ENCODE measurements at regions not wholly inside any gene's neighbourhood (a gene's known extent, or its start where the extent isn't known, plus 50 kb on each side); places are given as distances from the start of the nearest gene placed in this dataset.

DNA sequence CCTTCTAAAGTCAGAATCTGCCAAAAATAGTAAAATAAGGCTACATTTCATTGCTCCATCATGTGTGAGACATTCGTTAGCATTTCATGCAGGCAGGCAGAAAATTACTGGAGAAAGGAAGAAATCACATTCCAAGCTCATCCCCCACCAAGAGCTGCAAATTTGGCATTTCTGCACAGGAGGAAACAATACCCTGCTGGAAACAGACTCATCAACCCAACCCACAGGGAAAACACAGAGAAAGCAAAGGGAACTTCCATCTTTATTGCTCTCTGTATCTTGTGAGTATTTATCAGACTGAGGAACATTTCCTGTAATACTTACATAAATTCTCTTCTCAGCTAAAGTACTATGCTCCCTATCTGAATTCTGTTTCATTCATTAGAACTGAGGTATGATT is 95.7 kb downstream of the KCTD12 start:
- ChIA-PET CTCF (no interaction called here), POLR2A (no interaction called here)
- TF ChIP-seq, protein P1, sequence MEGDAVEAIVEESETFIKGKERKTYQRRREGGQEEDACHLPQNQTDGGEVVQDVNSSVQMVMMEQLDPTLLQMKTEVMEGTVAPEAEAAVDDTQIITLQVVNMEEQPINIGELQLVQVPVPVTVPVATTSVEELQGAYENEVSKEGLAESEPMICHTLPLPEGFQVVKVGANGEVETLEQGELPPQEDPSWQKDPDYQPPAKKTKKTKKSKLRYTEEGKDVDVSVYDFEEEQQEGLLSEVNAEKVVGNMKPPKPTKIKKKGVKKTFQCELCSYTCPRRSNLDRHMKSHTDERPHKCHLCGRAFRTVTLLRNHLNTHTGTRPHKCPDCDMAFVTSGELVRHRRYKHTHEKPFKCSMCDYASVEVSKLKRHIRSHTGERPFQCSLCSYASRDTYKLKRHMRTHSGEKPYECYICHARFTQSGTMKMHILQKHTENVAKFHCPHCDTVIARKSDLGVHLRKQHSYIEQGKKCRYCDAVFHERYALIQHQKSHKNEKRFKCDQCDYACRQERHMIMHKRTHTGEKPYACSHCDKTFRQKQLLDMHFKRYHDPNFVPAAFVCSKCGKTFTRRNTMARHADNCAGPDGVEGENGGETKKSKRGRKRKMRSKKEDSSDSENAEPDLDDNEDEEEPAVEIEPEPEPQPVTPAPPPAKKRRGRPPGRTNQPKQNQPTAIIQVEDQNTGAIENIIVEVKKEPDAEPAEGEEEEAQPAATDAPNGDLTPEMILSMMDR (IDR thresholded peaks at IDR 0.05; ENCODE audit: insufficient read depth, low read length, missing control alignments), result no peak
- no peak for DNase-seq (ENCODE audit: low read depth, low spot score)
- H3K4me3 ChIP-seq (ENCODE audit: low read depth, low read length), result no peak overlapping the region

DNA sequence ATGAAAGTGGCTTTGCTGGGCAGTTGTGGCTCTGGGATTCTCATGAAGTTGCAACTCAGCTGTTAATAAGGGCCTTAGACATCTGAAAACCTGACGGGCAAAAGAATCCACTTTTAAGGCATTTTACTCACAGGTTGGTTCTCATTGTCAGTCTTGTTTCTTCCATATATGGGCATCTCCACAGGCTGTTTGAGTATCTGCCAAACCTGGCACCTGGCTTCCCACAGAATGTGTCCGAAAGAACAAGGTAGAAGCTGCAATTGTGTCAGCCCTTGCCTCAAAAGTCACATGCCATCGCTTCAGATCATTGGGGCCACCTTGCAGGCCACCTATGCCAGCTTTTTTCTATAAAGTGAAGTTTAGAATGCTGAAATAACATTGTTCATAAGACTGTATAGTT is 102.4 kb downstream of the KCTD12 start:
- TF ChIP-seq, protein P1 (IDR thresholded peaks at IDR 0.05; ENCODE audit: insufficient read depth, low read length, missing control alignments), result no peak
- ChIA-PET CTCF (no interaction called here), POLR2A (no interaction called here)

DNA sequence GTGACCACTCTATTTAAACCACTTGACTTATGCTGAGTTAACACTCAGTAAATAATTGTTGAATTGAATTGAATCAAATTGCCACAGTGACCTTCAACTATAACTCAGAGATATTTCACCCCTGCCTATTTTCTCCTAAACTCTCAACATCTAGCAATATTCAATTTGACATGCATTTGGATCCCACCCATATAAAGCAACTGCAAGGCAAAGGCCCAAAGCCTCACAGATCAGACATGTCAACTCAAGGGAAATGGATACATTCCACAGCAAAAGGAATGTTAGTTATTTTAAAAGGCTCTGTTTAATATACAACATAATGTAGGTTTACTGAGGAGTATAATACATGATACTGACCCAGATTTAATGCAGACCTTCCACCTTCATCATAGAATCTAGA is 107.4 kb downstream of the KCTD12 start:
- no peak for DNase-seq (ENCODE audit: low read depth, low spot score)
- ChIA-PET POLR2A (no interaction called here), CTCF (no interaction called here)
- TF ChIP-seq, protein P1 (IDR thresholded peaks at IDR 0.05; ENCODE audit: insufficient read depth, low read length, missing control alignments), result no peak
- H3K4me3 ChIP-seq (ENCODE audit: low read depth, low read length), result no peak overlapping the region

More for the DNA sequence above, 102.4 kb downstream of the KCTD12 start:
- DNase-seq (ENCODE audit: low read depth, low spot score), result no peak
- H3K4me3 ChIP-seq (ENCODE audit: low read depth, low read length), result no peak overlapping the region

DNA sequence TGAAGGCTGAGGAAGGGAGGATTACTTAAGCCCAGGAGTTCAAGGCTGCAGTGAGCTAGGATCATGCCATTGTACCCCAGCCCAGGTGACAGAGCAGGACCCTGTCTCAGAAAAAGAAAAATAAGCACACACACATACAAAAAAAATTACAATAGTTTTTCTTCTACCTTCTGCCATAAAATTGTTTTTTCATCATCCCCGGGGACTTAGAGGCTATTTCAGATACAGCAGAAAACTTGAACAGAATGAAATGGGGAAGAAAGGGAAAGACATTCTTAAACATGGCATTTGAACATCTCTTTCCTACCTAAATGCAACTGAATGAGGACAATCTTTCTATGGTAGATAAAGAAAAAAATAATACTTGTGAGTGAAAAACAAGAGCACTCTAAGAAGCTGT is 109.1 kb downstream of the KCTD12 start:
- ChIA-PET CTCF (interaction anchor here (0.8 kb wide), 1 partner anchor 53 kb away, joined by 3 read pairs; no protein-coding TSS in a partner anchor), POLR2A (no interaction called here)
- TF ChIP-seq, protein P1 (IDR thresholded peaks at IDR 0.05; ENCODE audit: insufficient read depth, low read length, missing control alignments), result no peak
- DNase-seq (ENCODE audit: low read depth, low spot score), result no peak
- no peak overlapping the region for H3K4me3 ChIP-seq (ENCODE audit: low read depth, low read length)

DNA sequence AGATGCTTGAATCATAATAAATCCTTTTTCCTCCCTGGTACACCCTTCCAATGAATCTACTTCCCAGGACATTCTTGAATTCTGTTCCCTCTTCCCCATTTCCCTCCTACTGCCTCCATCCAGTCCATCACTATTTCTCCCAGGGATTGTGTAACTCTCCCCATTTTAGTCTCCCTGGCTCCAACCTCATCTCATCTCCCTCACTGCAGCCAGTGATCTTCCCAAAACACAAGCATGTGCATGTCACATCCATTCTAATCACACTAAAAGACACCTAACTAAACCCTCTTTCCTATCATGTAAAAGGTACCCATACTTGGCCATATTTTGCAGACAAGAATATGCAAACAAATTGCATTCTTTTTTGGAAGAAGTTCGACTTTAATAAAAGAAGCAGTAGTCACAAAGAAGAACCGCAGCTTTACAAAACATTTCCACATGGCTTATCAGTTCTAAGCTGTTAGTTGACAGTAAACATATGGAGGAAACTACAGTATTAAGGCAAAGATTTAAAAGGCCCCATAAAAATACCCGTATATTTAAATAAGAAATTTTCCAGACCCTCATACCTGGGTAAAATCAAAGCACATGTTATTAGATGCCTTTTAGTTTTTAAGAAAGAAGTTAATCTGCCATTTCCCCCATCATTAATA is 111.0 kb downstream of the KCTD12 start:
- POLR2A ChIA-PET, result no interaction called here
- no peak for DNase-seq (ENCODE audit: low read depth, low spot score)

DNA sequence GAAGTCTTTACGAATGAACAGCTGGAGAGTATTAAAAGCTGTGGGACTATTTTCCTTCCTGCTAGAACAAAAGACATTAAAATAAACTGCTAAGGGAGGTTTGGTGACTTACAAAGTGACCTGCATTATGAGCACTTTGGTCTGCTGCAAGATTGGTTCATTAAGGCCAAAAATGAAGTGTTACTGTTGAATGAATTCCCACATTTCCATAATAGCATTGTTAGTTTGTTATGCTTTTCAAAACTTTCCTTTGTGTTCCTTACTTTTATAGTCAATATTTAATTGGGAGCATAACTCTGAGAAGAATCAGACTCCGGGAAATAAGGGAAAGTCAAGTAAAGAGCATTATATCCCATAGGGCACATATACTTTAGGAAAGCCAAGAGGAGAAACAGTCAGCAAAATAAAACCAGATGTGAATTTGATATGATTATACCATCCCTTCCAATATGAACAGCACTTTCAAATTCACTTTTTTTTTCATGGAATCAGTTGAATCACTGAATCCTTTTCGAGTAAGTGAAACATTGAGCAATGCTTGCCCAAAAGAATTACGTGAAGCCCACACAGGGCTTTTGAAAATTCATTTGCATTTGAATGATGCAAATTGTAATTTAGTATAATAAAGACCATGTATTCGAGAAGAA is 112.6 kb downstream of the KCTD12 start:
- POLR2A ChIA-PET, result no interaction called here
- DNase-seq (ENCODE audit: low read depth, low spot score), result no peak
- TF ChIP-seq, protein P1 (IDR thresholded peaks at IDR 0.05; ENCODE audit: insufficient read depth, low read length, missing control alignments), result no peak
- CTCF ChIA-PET, result no interaction called here
- H3K4me3 ChIP-seq (ENCODE audit: low read depth, low read length), result no peak overlapping the region

More for the DNA sequence above, 111.0 kb downstream of the KCTD12 start:
- TF ChIP-seq, protein P1 (IDR thresholded peaks at IDR 0.05; ENCODE audit: insufficient read depth, low read length, missing control alignments), result no peak
- no peak overlapping the region for H3K4me3 ChIP-seq (ENCODE audit: low read depth, low read length)
- CTCF ChIA-PET, result no interaction called here

All from AG04449 (cell line).